Liver (tissue), 8 donors: ENCODE measurements at regions not wholly inside any gene's neighbourhood (a gene's known extent, or its start where the extent isn't known, plus 50 kb on each side); places are given as distances from the start of the nearest gene placed in this dataset.

Source experiments
- DNase-seq: peaks from one replicate; pipeline ENCODE4 v3.0.0-alpha.2; 2017; ENCODE audit warnings: low spot score
- H3K27ac ChIP-seq, 2 donors: one replicate each; pipeline ENCODE4 v1.7.0; 2013; ENCODE audit warnings: inconsistent platforms in 2 of 2, low read length in 2 of 2, control low read depth in 1 of 2, low read depth in 1 of 2, mild to moderate bottlenecking in 1 of 2
- H3K27me3 ChIP-seq, 4 donors: one replicate each; pipeline versions ENCODE4 v1.6.1 to v1.7.0; 2013; ENCODE audit warnings: low read length in 3 of 4, inconsistent platforms in 1 of 4, mild to moderate bottlenecking in 1 of 4, moderate library complexity in 1 of 4; ENCODE audit not compliant: control insufficient read depth in 4 of 4, insufficient read depth in 4 of 4
- H3K36me3 ChIP-seq, 4 donors: one replicate each; pipeline versions ENCODE4 v1.6.1 to v1.7.0; 2013; ENCODE audit warnings: low read length in 3 of 4, mild to moderate bottlenecking in 3 of 4, low read depth in 1 of 4, moderate library complexity in 1 of 4; ENCODE audit not compliant: control insufficient read depth in 4 of 4, insufficient read depth in 3 of 4
- H3K4me1 ChIP-seq, 4 donors: one replicate each; pipeline versions ENCODE4 v1.6.1 to v1.7.0; 2013; ENCODE audit warnings: low read length in 3 of 4, mild to moderate bottlenecking in 3 of 4, moderate library complexity in 1 of 4; ENCODE audit not compliant: control insufficient read depth in 4 of 4, insufficient read depth in 4 of 4
- H3K4me3 ChIP-seq, 3 donors: one replicate each; pipeline versions ENCODE4 v1.6.1 to v1.7.0; 2013; ENCODE audit warnings: low read length in 3 of 3, control low read depth in 1 of 3, low read depth in 1 of 3, mild to moderate bottlenecking in 1 of 3
- H3K9ac ChIP-seq, 2 donors: one replicate each; pipeline ENCODE4 v1.7.0; 2013; ENCODE audit warnings: low read length in 2 of 2, mild to moderate bottlenecking in 2 of 2, moderate library complexity in 2 of 2, control low read depth in 1 of 2, low read depth in 1 of 2
- H3K9me3 ChIP-seq, 4 donors: one replicate each; pipeline versions ENCODE4 v1.6.1 to v1.7.0; 2013; ENCODE audit warnings: low read length in 3 of 4; ENCODE audit not compliant: control insufficient read depth in 4 of 4
- ATF3 ChIP-seq: IDR thresholded peaks from 2 replicates; pipeline ENCODE4 v1.6.1; 2016; ENCODE audit warnings: antibody characterized with exemption
- CTCF ChIP-seq: fragments of 150-350 bp; IDR thresholded peaks from 2 replicates; pipeline ENCODE4 v1.5.1; 2017; ENCODE audit warnings: improper control_type of control experiment, low read depth, low read length; ENCODE audit not compliant: missing input control
- EGR1 ChIP-seq, 2 donors: IDR thresholded peaks; 2 replicates each; pipeline ENCODE4 v1.6.1; 2016 to 2018; ENCODE audit warnings: antibody characterized with exemption in 2 of 2, low read depth in 2 of 2
- FOXA1 ChIP-seq: IDR thresholded peaks from 2 replicates; pipeline ENCODE4 v1.6.1; 2016; ENCODE audit warnings: antibody characterized with exemption
- FOXA2 ChIP-seq: IDR thresholded peaks from 2 replicates; pipeline ENCODE4 v1.6.1; 2016; ENCODE audit warnings: antibody characterized with exemption
- HNF4A ChIP-seq, 2 donors: conservative IDR thresholded peaks; 2 replicates each; pipeline ENCODE4 v1.6.1; 2016; ENCODE audit warnings: antibody characterized with exemption in 2 of 2, mild to moderate bottlenecking in 2 of 2
- HNF4G ChIP-seq: IDR thresholded peaks from 2 replicates; pipeline ENCODE4 v1.6.1; 2016; ENCODE audit warnings: antibody characterized with exemption
- JUND ChIP-seq, 2 donors: IDR thresholded peaks; 2 replicates each; pipeline ENCODE4 v1.6.1; 2016; ENCODE audit warnings: antibody characterized with exemption in 2 of 2
- MAX ChIP-seq: IDR thresholded peaks from 2 replicates; pipeline ENCODE4 v1.6.1; 2016; ENCODE audit warnings: antibody characterized with exemption
- NR2F2 ChIP-seq: IDR thresholded peaks from 2 replicates; pipeline ENCODE4 v1.6.1; 2016; ENCODE audit warnings: antibody characterized with exemption
- RAD21 ChIP-seq, 2 donors: IDR thresholded peaks; 2 replicates each; pipeline ENCODE4 v1.6.1; 2016; ENCODE audit warnings: antibody characterized with exemption in 2 of 2, mild to moderate bottlenecking in 2 of 2
- REST ChIP-seq: IDR thresholded peaks from 2 replicates; pipeline ENCODE4 v1.6.1; 2016; ENCODE audit warnings: antibody characterized with exemption, mild to moderate bottlenecking
- RXRA ChIP-seq, 2 donors: IDR thresholded peaks; 2 replicates each; pipeline ENCODE4 v1.6.1; 2017 to 2018; ENCODE audit warnings: antibody characterized with exemption in 2 of 2, mild to moderate bottlenecking in 1 of 2
- SP1 ChIP-seq: IDR thresholded peaks from 2 replicates; pipeline ENCODE4 v1.6.1; 2018; ENCODE audit warnings: antibody characterized with exemption, mild to moderate bottlenecking
- TAF1 ChIP-seq: conservative IDR thresholded peaks from 2 replicates; pipeline ENCODE4 v1.6.1; 2016; ENCODE audit warnings: antibody characterized with exemption, mild to moderate bottlenecking
- YY1 ChIP-seq: IDR thresholded peaks from 2 replicates; pipeline ENCODE4 v1.6.1; 2016; ENCODE audit warnings: antibody characterized with exemption, mild to moderate bottlenecking
- ZBTB33 ChIP-seq: IDR thresholded peaks from 2 replicates; pipeline ENCODE4 v1.6.1; 2016; ENCODE audit warnings: antibody characterized with exemption
- WGBS: extraction: QIAGEN DNeasy Blood & Tissue Kit; methylation state at CpG from one replicate; pipeline ENCODE4 v1.1.7; 2013; 5-methylcytosine and 5-hydroxymethylcytosine counted together
- donor health status: healthy.
- donor health status: healthy.
- donor health status: healthy.
- donor health status: healthy.
- donor health status: healthy.

- 79% methylated on average over 21 of the region's 21 CpGs for WGBS
- Histone ChIP-seq H3K9me3 (no peaks in the 10 kb centered on the region), H3K27me3 (peaks cover 0 to 2% (median 0%) of the 10 kb centered on the region in 4 donors), H3K4me3 (no peak overlapping the region), H3K9ac (no peak overlapping the region), H3K4me1 (no peaks in the 10 kb centered on the region), H3K36me3 (no peaks in the 10 kb centered on the region), H3K27ac (no peak overlapping the region)
- DNase-seq = no peak
- TF ChIP-seq NR2F2 (no peak), RAD21 (IDR thresholded peaks at IDR 0.05) (no peak), HNF4A (conservative IDR thresholded peaks at IDR 0.05) (no peak), REST (no peak)
Observed at GRCh38 chr16:5234295-5235050, 136.9 kb upstream of the EEF2KMT start.

GRCh38 chr16:5231246-5231759, 133.7 kb upstream of the EEF2KMT start:
- TF ChIP-seq YY1 = no peak
- no peak for TF ChIP-seq SP1
- no peak for TF ChIP-seq ZBTB33
- no peak for TF ChIP-seq CTCF
- no peak for TF ChIP-seq TAF1
- TF ChIP-seq MAX = no peak
- TF ChIP-seq NR2F2 = no peak
- TF ChIP-seq JUND (IDR thresholded peaks at IDR 0.05) = no peak
- TF ChIP-seq ATF3 = no peak
- TF ChIP-seq FOXA1 = no peak
- TF ChIP-seq HNF4G = no peak
- no peak for TF ChIP-seq REST
- TF ChIP-seq EGR1 (IDR thresholded peaks at IDR 0.05; ENCODE audit: low read depth in 2 of 2) = no peak
- no peak for TF ChIP-seq RXRA (IDR thresholded peaks at IDR 0.05)
- TF ChIP-seq FOXA2 = no peak
- H3K27me3 ChIP-seq = peaks cover 0 to 4% (median 1%) of the 10 kb centered on the region in 4 donors
- no peaks in the 10 kb centered on the region for H3K36me3 ChIP-seq
- H3K27ac ChIP-seq = no peak overlapping the region
- WGBS = 77% methylated on average over 5 of the region's 5 CpGs
- H3K9me3 ChIP-seq = no peaks in the 10 kb centered on the region
- no peak overlapping the region for H3K9ac ChIP-seq
- no peaks in the 10 kb centered on the region for H3K4me1 ChIP-seq
- H3K4me3 ChIP-seq = no peak overlapping the region
- no peak for DNase-seq
